HCT116 (cell line): ENCODE measurements at regions not wholly inside any gene's neighbourhood (a gene's known extent, or its start where the extent isn't known, plus 50 kb on each side); places are given as distances from the start of the nearest gene placed in this dataset.

Source experiments
- ATAC-seq: fragments of 200-7000 bp; cut with Tn5 transposase; 2 replicates; pipeline ENCODE4 v1.9.1; 2020; ENCODE audit warnings: mild to moderate bottlenecking, moderate library complexity
- BruUV-seq: library from RNA; stranded (reverse); fragments of 400-500 nt; replicated peaks from 2 replicates; lab custom pipeline; 2021; lab: Mats Ljungman, UMichigan
- CTCF ChIA-PET: fragments of 300-600 bp; sonication (Branson Sonifier 250); formaldehyde crosslinking; loops from one replicate; lab custom pipeline; 2021; ENCODE audit warnings: antibody characterized with exemption; lab: Charles Lee
- POLR2A ChIA-PET: fragments of 300-600, 350-600 bp; sonication (Branson Sonifier 250); formaldehyde crosslinking; loops from one replicate; lab custom pipeline; 2021; ENCODE audit warnings: antibody characterized with exemption; lab: Charles Lee
- RAD21 ChIA-PET, 2 experiments: fragments of 300-600 bp; sonication (Branson Sonifier 250); formaldehyde crosslinking; loops; one replicate each; lab custom pipeline; 2023; ENCODE audit warnings: low total read pairs in 2 of 2; ENCODE audit not compliant: uncharacterized antibody in 2 of 2, unreplicated experiment in 2 of 2, low non-redundant PET in 1 of 2; lab: Charles Lee
- DNase-seq: peaks from one replicate; pipeline ENCODE4 v3.0.0-alpha.2; 2010; ENCODE audit warnings: low read depth, low spot score
- H2AFZ ChIP-seq: fragments of 200-600 bp; shearing (Covaris generic), sonication (generic); 2 replicates; pipeline ENCODE4 v1.6.1; 2017; ENCODE audit warnings: low read depth, mixed run types, mixed read lengths, antibody characterized with exemption, low read length; ENCODE audit not compliant: poor library complexity, severe bottlenecking
- H3K27ac ChIP-seq: 2 replicates; pipeline ENCODE4 v1.5.1; 2012; ENCODE audit warnings: low read depth, low read length
- H3K27me3 ChIP-seq: fragments of 200-600 bp; sonication (generic); 2 replicates; pipeline ENCODE4 v1.6.1; 2016; ENCODE audit warnings: mixed run types, low read length, mixed read lengths; ENCODE audit not compliant: insufficient read depth
- H3K36me3 ChIP-seq, 2 experiments: fragments of 200-500 bp in 1 of 2; fragments of 200-600 bp in 1 of 2; sonication (Bioruptor generic) in 1 of 2; sonication (generic) in 1 of 2; 2 replicates each; pipeline versions ENCODE4 v1.5.1 to v1.6.1; 2014 to 2016; ENCODE audit warnings: low read length in 2 of 2, inconsistent platforms in 1 of 2, mixed read lengths in 1 of 2, mixed run types in 1 of 2; ENCODE audit not compliant: insufficient read depth in 2 of 2, control insufficient read depth in 1 of 2
- H3K4me1 ChIP-seq, 2 experiments: fragments of 200-600 bp in 1 of 2; sonication (generic) in 1 of 2; 2 replicates each; pipeline versions ENCODE4 v1.5.1 to v1.6.1; 2012 to 2017; ENCODE audit warnings: low read length in 2 of 2, inconsistent platforms in 1 of 2, mild to moderate bottlenecking in 1 of 2, mixed read lengths in 1 of 2, mixed run types in 1 of 2, moderate library complexity in 1 of 2; ENCODE audit not compliant: insufficient read depth in 2 of 2, control insufficient read depth in 1 of 2
- H3K4me2 ChIP-seq: fragments of 200-600 bp; sonication (generic); 2 replicates; pipeline ENCODE4 v1.6.1; 2017; ENCODE audit warnings: mixed run types, low read length, mixed read lengths
- H3K4me3 ChIP-seq, 2 experiments: fragments of 200-600 bp in 1 of 2; sonication (generic) in 1 of 2; replicated peaks in 1 of 2; 2 replicates each; pipeline ENCODE4 v1.5.1; 2011 to 2016; ENCODE audit warnings: low read length in 2 of 2, control low read depth in 1 of 2, low read depth in 1 of 2, mild to moderate bottlenecking in 1 of 2, mixed read lengths in 1 of 2, mixed run types in 1 of 2
- H3K79me2 ChIP-seq: fragments of 200-600 bp; sonication (generic); 2 replicates; pipeline ENCODE4 v1.6.1; 2017; ENCODE audit warnings: mild to moderate bottlenecking, mixed run types, low read length, moderate library complexity, mixed read lengths; ENCODE audit not compliant: insufficient read depth
- H3K9ac ChIP-seq: fragments of 200-600 bp; sonication (generic); 2 replicates; pipeline ENCODE4 v1.6.1; 2016; ENCODE audit warnings: low read length, mixed read lengths
- H3K9me2 ChIP-seq: fragments of 200-600 bp; sonication (generic), shearing (Covaris generic); 2 replicates; pipeline ENCODE4 v1.6.1; 2017; ENCODE audit warnings: mixed run types, mild to moderate bottlenecking, moderate library complexity; ENCODE audit not compliant: insufficient read depth
- H3K9me3 ChIP-seq, 2 experiments: fragments of 200-500 bp in 1 of 2; fragments of 200-600 bp in 1 of 2; sonication (Bioruptor generic) in 1 of 2; sonication (generic) in 1 of 2; 2 replicates each; pipeline ENCODE4 v1.6.1; 2014 to 2017; ENCODE audit warnings: low read length in 2 of 2, mixed read lengths in 2 of 2, inconsistent platforms in 1 of 2, low read depth in 1 of 2, mild to moderate bottlenecking in 1 of 2, mixed run types in 1 of 2, moderate library complexity in 1 of 2; ENCODE audit not compliant: control insufficient read depth in 1 of 2, insufficient read depth in 1 of 2
- H4K20me1 ChIP-seq: fragments of 200-600 bp; sonication (generic), shearing (Covaris generic); 2 replicates; pipeline ENCODE4 v1.6.1; 2017; ENCODE audit warnings: mixed run types, mild to moderate bottlenecking, moderate library complexity; ENCODE audit not compliant: insufficient read depth
- ATF3 ChIP-seq: IDR thresholded peaks from 2 replicates; pipeline ENCODE4 v1.6.1; 2012
- CBX3 ChIP-seq: IDR thresholded peaks from 2 replicates; pipeline ENCODE4 v1.6.1; 2012; ENCODE audit warnings: low read depth
- CEBPB ChIP-seq: IDR thresholded peaks from 2 replicates; pipeline ENCODE4 v1.6.1; 2012; ENCODE audit warnings: low read depth
- CTCF ChIP-seq, 3 experiments: fragments of 200-600 bp in 1 of 3; sonication (generic) in 1 of 3; IDR thresholded peaks in 2 of 3; conservative IDR thresholded peaks in 1 of 3; 2 replicates each; pipeline ENCODE4 v1.5.1; 2012 to 2017; ENCODE audit warnings: low read depth in 2 of 3, low read length in 2 of 3, antibody characterized with exemption in 1 of 3, borderline replicate concordance in 1 of 3, control low read depth in 1 of 3, mild to moderate bottlenecking in 1 of 3, mixed read lengths in 1 of 3, mixed run types in 1 of 3, moderate library complexity in 1 of 3; ENCODE audit not compliant: insufficient read depth in 1 of 3
- EGR1 ChIP-seq: IDR thresholded peaks from 2 replicates; pipeline ENCODE4 v1.6.1; 2012; ENCODE audit warnings: low read depth
- ELF1 ChIP-seq: IDR thresholded peaks from 2 replicates; pipeline ENCODE4 v1.6.1; 2012; ENCODE audit warnings: low read depth, borderline replicate concordance
- EZH2 ChIP-seq: fragments of 200-600 bp; sonication (generic); IDR thresholded peaks from 2 replicates; pipeline ENCODE4 v1.6.1; 2017; ENCODE audit warnings: antibody characterized with exemption, mixed run types
- EZH2phosphoT487 ChIP-seq: fragments of 200-600 bp; IDR thresholded peaks from 2 replicates; pipeline ENCODE4 v1.6.1; 2018; ENCODE audit warnings: antibody characterized with exemption, borderline replicate concordance
- JUND ChIP-seq: IDR thresholded peaks from 2 replicates; pipeline ENCODE4 v1.6.1; 2012
- MAX ChIP-seq: IDR thresholded peaks from 2 replicates; pipeline ENCODE4 v1.6.1; 2012
- POLR2A ChIP-seq: IDR thresholded peaks from 2 replicates; pipeline ENCODE4 v1.7.0; 2011; ENCODE audit warnings: borderline replicate concordance; ENCODE audit not compliant: insufficient read depth, insufficient read length; ENCODE audit errors: extremely low read depth
- RAD21 ChIP-seq: IDR thresholded peaks from 2 replicates; pipeline ENCODE4 v1.6.1; 2012; ENCODE audit warnings: low read depth, mild to moderate bottlenecking
- SIN3A ChIP-seq: IDR thresholded peaks from 2 replicates; pipeline ENCODE4 v1.6.1; 2012; ENCODE audit warnings: low read depth
- SRF ChIP-seq: IDR thresholded peaks from 2 replicates; pipeline ENCODE4 v1.6.1; 2012; ENCODE audit warnings: low read depth
- TCF7L2 ChIP-seq: IDR thresholded peaks from 2 replicates; pipeline ENCODE4 v1.7.0; 2011; ENCODE audit warnings: borderline replicate concordance, inconsistent platforms; ENCODE audit not compliant: insufficient read depth, insufficient read length; ENCODE audit errors: extremely low read depth
- ZFX ChIP-seq: fragments of 450-650 bp; IDR thresholded peaks from 2 replicates; pipeline ENCODE4 v1.6.1; 2017
- ZNF274 ChIP-seq: fragments of 200-500 bp; sonication (Bioruptor generic); IDR thresholded peaks from 2 replicates; pipeline ENCODE4 v1.6.1; 2014; ENCODE audit warnings: mild to moderate bottlenecking, low read depth, low read length, inconsistent platforms
- intact Hi-C: fragments of 100-400 bp; cut with micrococcal nuclease; formaldehyde crosslinking; loops from 2 replicates; pipeline ENCODE4 v1.10.0; 2022
- TF ChIP-seq, protein P1 (sequence below): IDR thresholded peaks from 2 replicates; pipeline ENCODE4 v1.6.1; 2012; ENCODE audit warnings: low read depth

GRCh38 chr6:169130113-169130512 is 123.5 kb downstream of the THBS2 start:
- RAD21 ChIA-PET: no interaction called here
- Histone ChIP-seq H3K4me3 (no peak overlapping the region), H3K9me2 (no peaks in the 10 kb centered on the region), H3K4me1 (no peaks in the 10 kb centered on the region), H3K27me3 (no peaks in the 10 kb centered on the region), H3K27ac (no peak overlapping the region)
- CTCF ChIA-PET: no interaction called here
- TF ChIP-seq, protein P1, sequence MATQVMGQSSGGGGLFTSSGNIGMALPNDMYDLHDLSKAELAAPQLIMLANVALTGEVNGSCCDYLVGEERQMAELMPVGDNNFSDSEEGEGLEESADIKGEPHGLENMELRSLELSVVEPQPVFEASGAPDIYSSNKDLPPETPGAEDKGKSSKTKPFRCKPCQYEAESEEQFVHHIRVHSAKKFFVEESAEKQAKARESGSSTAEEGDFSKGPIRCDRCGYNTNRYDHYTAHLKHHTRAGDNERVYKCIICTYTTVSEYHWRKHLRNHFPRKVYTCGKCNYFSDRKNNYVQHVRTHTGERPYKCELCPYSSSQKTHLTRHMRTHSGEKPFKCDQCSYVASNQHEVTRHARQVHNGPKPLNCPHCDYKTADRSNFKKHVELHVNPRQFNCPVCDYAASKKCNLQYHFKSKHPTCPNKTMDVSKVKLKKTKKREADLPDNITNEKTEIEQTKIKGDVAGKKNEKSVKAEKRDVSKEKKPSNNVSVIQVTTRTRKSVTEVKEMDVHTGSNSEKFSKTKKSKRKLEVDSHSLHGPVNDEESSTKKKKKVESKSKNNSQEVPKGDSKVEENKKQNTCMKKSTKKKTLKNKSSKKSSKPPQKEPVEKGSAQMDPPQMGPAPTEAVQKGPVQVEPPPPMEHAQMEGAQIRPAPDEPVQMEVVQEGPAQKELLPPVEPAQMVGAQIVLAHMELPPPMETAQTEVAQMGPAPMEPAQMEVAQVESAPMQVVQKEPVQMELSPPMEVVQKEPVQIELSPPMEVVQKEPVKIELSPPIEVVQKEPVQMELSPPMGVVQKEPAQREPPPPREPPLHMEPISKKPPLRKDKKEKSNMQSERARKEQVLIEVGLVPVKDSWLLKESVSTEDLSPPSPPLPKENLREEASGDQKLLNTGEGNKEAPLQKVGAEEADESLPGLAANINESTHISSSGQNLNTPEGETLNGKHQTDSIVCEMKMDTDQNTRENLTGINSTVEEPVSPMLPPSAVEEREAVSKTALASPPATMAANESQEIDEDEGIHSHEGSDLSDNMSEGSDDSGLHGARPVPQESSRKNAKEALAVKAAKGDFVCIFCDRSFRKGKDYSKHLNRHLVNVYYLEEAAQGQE: no peak
- no peak for TF ChIP-seq EZH2
- no peak for TF ChIP-seq ZNF274
- no peak for TF ChIP-seq EGR1
- no peak for TF ChIP-seq ATF3
- TF ChIP-seq POLR2A: no peak
- TF ChIP-seq CTCF (IDR thresholded peaks at IDR 0.05 in 2 of 3, conservative IDR thresholded peaks at IDR 0.05 in 1 of 3; ENCODE audit: borderline replicate concordance in 1 of 3, insufficient read depth in 1 of 3, low read depth in 2 of 3, low read length in 2 of 3): no peak
- no peak for TF ChIP-seq TCF7L2
- TF ChIP-seq ZFX: no peak
- no peak for TF ChIP-seq EZH2phosphoT487
- no peak for TF ChIP-seq SRF
- TF ChIP-seq MAX: no peak
- no peak for TF ChIP-seq CBX3
- TF ChIP-seq JUND: no peak
- TF ChIP-seq ELF1: no peak
- TF ChIP-seq SIN3A: no peak
- no peak for TF ChIP-seq RAD21
- no peak for TF ChIP-seq CEBPB
- TF ChIP-seq, all 23 proteins: peak for 0
- intact Hi-C loops: no loop called here
- Histone ChIP-seq H3K9me3 (no peaks in the 10 kb centered on the region), H3K4me2 (no peak overlapping the region), H3K9ac (no peak overlapping the region), H4K20me1 (no peaks in the 10 kb centered on the region), H2AFZ (no peak overlapping the region), H3K36me3 (no peaks in the 10 kb centered on the region), H3K79me2 (no peaks in the 10 kb centered on the region)
- no peak for ATAC-seq
- no peak for DNase-seq
- no TSS peak for BruUV-seq
- POLR2A ChIA-PET: no interaction called here
